CD4-positive, alpha-beta T cell (primary cell): ENCODE measurements at regions not wholly inside any gene's neighbourhood (a gene's known extent, or its start where the extent isn't known, plus 50 kb on each side); places are given as distances from the start of the nearest gene placed in this dataset.

Experiments used
- ATAC-seq: fragments of 200-7000 bp; cut with Tn5 transposase; one replicate; pipeline ENCODE4 v1.10.0; 2022; ENCODE audit warnings: mild to moderate bottlenecking; ENCODE audit not compliant: poor library complexity
- CTCF ChIA-PET: fragments of 350-600 bp; sonication (Branson Sonifier 250); formaldehyde crosslinking; loops from one replicate; lab custom pipeline; 2021; ENCODE audit warnings: antibody characterized with exemption, inconsistent platforms; lab: Charles Lee
- POLR2A ChIA-PET: fragments of 350-600 bp; sonication (Branson Sonifier 250); formaldehyde crosslinking; loops from one replicate; lab custom pipeline; 2021; ENCODE audit warnings: antibody characterized with exemption, inconsistent platforms; lab: Charles Lee
- DNase-seq, 14 experiments: peaks; one replicate each; pipeline ENCODE4 v3.0.0-alpha.2; 2013 to 2020; ENCODE audit warnings: mixed read lengths in 2 of 14
- H3K27ac ChIP-seq, 2 donors: one replicate each; pipeline versions ENCODE4 v1.5.1 to v1.7.0; 2013; ENCODE audit warnings: low read length in 2 of 2, low read depth in 1 of 2, mild to moderate bottlenecking in 1 of 2
- H3K27me3 ChIP-seq, 2 experiments: 1 replicate in 1 of 2; 2 replicates in 1 of 2; pipeline versions ENCODE4 v1.6.1 to v1.7.0; 2013; ENCODE audit warnings: low read length in 2 of 2, control low read depth in 1 of 2, mild to moderate bottlenecking in 1 of 2, moderate library complexity in 1 of 2; ENCODE audit not compliant: insufficient read depth in 2 of 2, control insufficient read depth in 1 of 2
- H3K36me3 ChIP-seq: one replicate; pipeline ENCODE4 v1.6.1; 2013; ENCODE audit warnings: low read length, control low read depth; ENCODE audit not compliant: insufficient read depth
- H3K4me1 ChIP-seq: one replicate; pipeline ENCODE4 v1.6.1; 2013; ENCODE audit warnings: low read length, control low read depth; ENCODE audit not compliant: insufficient read depth
- H3K4me3 ChIP-seq: one replicate; pipeline ENCODE4 v1.5.1; 2013; ENCODE audit warnings: mild to moderate bottlenecking, low read length, moderate library complexity
- H3K9me3 ChIP-seq, 2 experiments: 1 replicate in 1 of 2; 2 replicates in 1 of 2; pipeline versions ENCODE4 v1.6.1 to v1.7.0; 2013; ENCODE audit warnings: low read length in 2 of 2, mild to moderate bottlenecking in 2 of 2, control low read depth in 1 of 2, moderate library complexity in 1 of 2; ENCODE audit not compliant: control insufficient read depth in 1 of 2, insufficient read depth in 1 of 2
- H3K27ac Mint-ChIP-seq: one replicate; pipeline ENCODE4 v1.8.0; 2020; ENCODE audit warnings: mixed read lengths
- H3K27me3 Mint-ChIP-seq: one replicate; pipeline ENCODE4 v1.8.0; 2021; ENCODE audit warnings: mixed read lengths
- H3K36me3 Mint-ChIP-seq: one replicate; pipeline ENCODE4 v1.8.0; 2021; ENCODE audit warnings: low read depth, mixed read lengths
- H3K4me1 Mint-ChIP-seq: one replicate; pipeline ENCODE4 v1.8.0; 2021; ENCODE audit warnings: low read depth, mixed read lengths
- H3K4me3 Mint-ChIP-seq: one replicate; pipeline ENCODE4 v1.8.0; 2020; ENCODE audit warnings: mild to moderate bottlenecking, mixed read lengths
- H3K9me3 Mint-ChIP-seq: one replicate; pipeline ENCODE4 v1.8.0; 2020; ENCODE audit warnings: mixed read lengths
- intact Hi-C, 2 experiments: fragments of 100-400 bp; cut with DNase I in 1 of 2; cut with micrococcal nuclease in 1 of 2; formaldehyde crosslinking; loops; one replicate each; pipeline versions ENCODE4 v1.15.1 to v1.9.0; 2023 to 2025; cut with DNase I, micrococcal nuclease
- TF ChIP-seq, protein P1 (sequence below): fragments of 200-600 bp; IDR thresholded peaks from one replicate; pipeline ENCODE4 v1.8.0; 2022; ENCODE audit warnings: antibody characterized with exemption, mild to moderate bottlenecking

- TF ChIP-seq, protein P1, sequence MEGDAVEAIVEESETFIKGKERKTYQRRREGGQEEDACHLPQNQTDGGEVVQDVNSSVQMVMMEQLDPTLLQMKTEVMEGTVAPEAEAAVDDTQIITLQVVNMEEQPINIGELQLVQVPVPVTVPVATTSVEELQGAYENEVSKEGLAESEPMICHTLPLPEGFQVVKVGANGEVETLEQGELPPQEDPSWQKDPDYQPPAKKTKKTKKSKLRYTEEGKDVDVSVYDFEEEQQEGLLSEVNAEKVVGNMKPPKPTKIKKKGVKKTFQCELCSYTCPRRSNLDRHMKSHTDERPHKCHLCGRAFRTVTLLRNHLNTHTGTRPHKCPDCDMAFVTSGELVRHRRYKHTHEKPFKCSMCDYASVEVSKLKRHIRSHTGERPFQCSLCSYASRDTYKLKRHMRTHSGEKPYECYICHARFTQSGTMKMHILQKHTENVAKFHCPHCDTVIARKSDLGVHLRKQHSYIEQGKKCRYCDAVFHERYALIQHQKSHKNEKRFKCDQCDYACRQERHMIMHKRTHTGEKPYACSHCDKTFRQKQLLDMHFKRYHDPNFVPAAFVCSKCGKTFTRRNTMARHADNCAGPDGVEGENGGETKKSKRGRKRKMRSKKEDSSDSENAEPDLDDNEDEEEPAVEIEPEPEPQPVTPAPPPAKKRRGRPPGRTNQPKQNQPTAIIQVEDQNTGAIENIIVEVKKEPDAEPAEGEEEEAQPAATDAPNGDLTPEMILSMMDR: no peak
Observed at GRCh38 chr13:83815598-83815997, 66.7 kb downstream of the SLITRK1 start.

DNA sequence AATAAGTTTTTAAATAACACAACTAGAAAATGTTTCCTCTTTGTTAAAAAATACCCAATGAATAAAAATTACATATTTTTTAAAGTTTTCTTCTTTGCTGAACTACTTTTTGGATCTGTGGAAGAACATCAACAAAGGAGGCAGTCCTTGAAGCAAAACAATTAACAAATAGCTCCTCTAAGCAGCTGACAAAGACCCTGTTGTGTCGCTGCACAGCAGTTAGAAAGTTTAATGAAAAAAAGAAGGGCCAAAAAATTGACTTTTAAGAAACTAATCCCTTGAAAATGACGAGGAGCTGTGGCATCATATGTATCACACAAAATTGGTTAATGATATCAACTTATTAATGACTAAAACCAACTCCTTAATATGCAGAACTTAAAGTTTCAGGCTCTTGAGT lies 72.1 kb downstream of the SLITRK1 start:
- Mint-ChIP-seq H3K27ac (no peak overlapping the region), H3K9me3 (peaks cover 2% of the 10 kb centered on the region), H3K27me3 (no peaks in the 10 kb centered on the region), H3K4me3 (no peak overlapping the region), H3K36me3 (no peaks in the 10 kb centered on the region), H3K4me1 (no peaks in the 10 kb centered on the region)
- Histone ChIP-seq H3K27me3 (no peaks in the 10 kb centered on the region), H3K4me3 (no peak overlapping the region), H3K4me1 (no peaks in the 10 kb centered on the region), H3K27ac (no peak overlapping the region), H3K36me3 (no peaks in the 10 kb centered on the region), H3K9me3 (peaks cover 0 to 7% of the 10 kb centered on the region in 2 experiments)
- ATAC-seq: no peak
- TF ChIP-seq, protein P1: no peak
- intact Hi-C loops: no loop called here
- POLR2A ChIA-PET: no interaction called here
- no peak for DNase-seq
- CTCF ChIA-PET: no interaction called here

More at GRCh38 chr13:83815598-83815997, 66.7 kb downstream of the SLITRK1 start:
- H3K27ac ChIP-seq: no peak overlapping the region
- DNase-seq (no peak), ATAC-seq (no peak)
- H3K27me3 Mint-ChIP-seq: no peaks in the 10 kb centered on the region
- no peak overlapping the region for H3K4me3 ChIP-seq
- H3K4me3 Mint-ChIP-seq: no peak overlapping the region
- H3K9me3 Mint-ChIP-seq: peaks cover 2% of the 10 kb centered on the region
- H3K36me3 Mint-ChIP-seq: no peaks in the 10 kb centered on the region
- no peak overlapping the region for H3K27ac Mint-ChIP-seq
- H3K9me3 ChIP-seq: peaks cover 0 to 3% of the 10 kb centered on the region in 2 experiments
- ChIA-PET CTCF (no interaction called here), POLR2A (no interaction called here)
- H3K4me1 Mint-ChIP-seq: no peaks in the 10 kb centered on the region
- H3K4me1 ChIP-seq: no peaks in the 10 kb centered on the region
- no peaks in the 10 kb centered on the region for H3K27me3 ChIP-seq
- intact Hi-C loops: no loop called here
- no peaks in the 10 kb centered on the region for H3K36me3 ChIP-seq

DNA sequence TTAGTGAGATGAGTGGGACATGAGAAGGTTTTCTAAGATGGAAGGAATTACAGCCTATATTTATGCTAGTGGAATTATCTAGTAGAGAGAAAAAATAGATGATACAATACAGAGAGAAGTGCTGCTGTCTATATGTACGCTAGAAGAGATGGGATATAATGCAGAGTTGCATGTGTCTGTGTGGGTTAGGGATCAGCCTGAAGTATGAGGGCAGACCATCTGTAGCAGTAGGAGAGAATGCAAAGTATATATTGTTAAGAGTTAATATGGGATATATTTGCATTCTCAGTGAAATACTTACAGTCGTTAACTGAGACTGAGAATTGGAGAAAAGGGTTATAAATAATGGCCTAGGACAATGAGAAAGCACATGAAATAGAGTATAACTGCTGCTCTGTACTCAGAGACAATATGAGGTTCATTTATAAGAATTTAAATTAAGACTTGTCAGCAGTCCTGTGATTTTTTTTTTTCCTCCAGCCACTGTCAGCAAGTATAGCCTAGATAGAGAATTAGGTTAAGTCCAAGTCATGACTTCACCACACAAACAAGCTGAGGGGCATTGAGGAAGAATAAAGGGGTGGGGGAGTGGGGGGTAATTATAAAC lies 77.8 kb downstream of the SLITRK1 start:
- Mint-ChIP-seq H3K4me3 (no peak overlapping the region), H3K27ac (no peak overlapping the region), H3K4me1 (no peaks in the 10 kb centered on the region), H3K36me3 (no peaks in the 10 kb centered on the region), H3K9me3 (no peaks in the 10 kb centered on the region), H3K27me3 (no peaks in the 10 kb centered on the region)
- Histone ChIP-seq H3K27ac (no peak overlapping the region), H3K9me3 (peaks cover 0 to 4% of the 10 kb centered on the region in 2 experiments), H3K4me3 (no peak overlapping the region), H3K27me3 (no peaks in the 10 kb centered on the region), H3K36me3 (no peaks in the 10 kb centered on the region), H3K4me1 (no peaks in the 10 kb centered on the region)
- intact Hi-C loops: no loop called here
- no peak for DNase-seq
- ChIA-PET POLR2A (no interaction called here), CTCF (no interaction called here)
- TF ChIP-seq, protein P1: no peak
- ATAC-seq: no peak
